ENCODE measurements at regions not wholly inside any gene's neighbourhood (a gene's known extent, or its start where the extent isn't known, plus 50 kb on each side); places are given as distances from the start of the nearest gene placed in this dataset.
A peak's percentile ranks its signal among the peaks of the same experiment; 100 is the strongest.

GRCh38 chr12:60271816-60272215 is 676.0 kb downstream of the SLC16A7 start:
- no peak for TF ChIP-seq CTCF (IDR thresholded peaks at IDR 0.05; ENCODE audit: insufficient read depth, low read depth, low read length)
- no peaks in the 10 kb centered on the region for H3K27me3 ChIP-seq (ENCODE audit: control insufficient read depth, insufficient read depth, low read length)
- POLR2A ChIA-PET: interaction anchor here (0.7 kb wide), 1 partner anchor 130 kb away, joined by 6 read pairs; no protein-coding TSS in a partner anchor
- H3K36me3 ChIP-seq (ENCODE audit: control insufficient read depth, insufficient read depth, low read length): no peaks in the 10 kb centered on the region
- no peak for DNase-seq (ENCODE audit: low read depth)
- H3K4me3 ChIP-seq (ENCODE audit: low read depth, low read length): no peak overlapping the region
- CTCF ChIA-PET: interaction anchor here (1.5 kb wide), 1 partner anchor 10 kb away, joined by 5 read pairs; no protein-coding TSS in a partner anchor

- POLR2A ChIA-PET: no interaction called here
- no peaks in the 10 kb centered on the region for H3K36me3 ChIP-seq (ENCODE audit: control insufficient read depth, insufficient read depth, low read length)
- no peak for DNase-seq (ENCODE audit: low read depth)
- no peak for TF ChIP-seq CTCF (IDR thresholded peaks at IDR 0.05; ENCODE audit: insufficient read depth, low read depth, low read length)
- CTCF ChIA-PET: no interaction called here
- H3K4me3 ChIP-seq (ENCODE audit: low read depth, low read length): no peak overlapping the region
- H3K27me3 ChIP-seq (ENCODE audit: control insufficient read depth, insufficient read depth, low read length): no peaks in the 10 kb centered on the region
Measured at GRCh38 chr12:60278209-60278608, 682.4 kb downstream of the SLC16A7 start.

- POLR2A ChIA-PET: no interaction called here
- no peak for TF ChIP-seq CTCF (IDR thresholded peaks at IDR 0.05; ENCODE audit: insufficient read depth, low read depth, low read length)
- CTCF ChIA-PET: interaction anchor here (1.4 kb wide), 1 partner anchor 10 kb away, joined by 5 read pairs; no protein-coding TSS in a partner anchor
- DNase-seq (ENCODE audit: low read depth): peak; percentile 15
- Histone ChIP-seq H3K27me3 (ENCODE audit: control insufficient read depth, insufficient read depth, low read length) (no peaks in the 10 kb centered on the region), H3K4me3 (ENCODE audit: low read depth, low read length) (no peak overlapping the region), H3K36me3 (ENCODE audit: control insufficient read depth, insufficient read depth, low read length) (no peaks in the 10 kb centered on the region)
Measured at GRCh38 chr12:60279221-60279620, 683.4 kb downstream of the SLC16A7 start.

- POLR2A ChIA-PET: no interaction called here
- no peak for DNase-seq (ENCODE audit: low read depth)
- Histone ChIP-seq H3K4me3 (ENCODE audit: low read depth, low read length) (no peak overlapping the region), H3K36me3 (ENCODE audit: control insufficient read depth, insufficient read depth, low read length) (no peaks in the 10 kb centered on the region), H3K27me3 (ENCODE audit: control insufficient read depth, insufficient read depth, low read length) (no peaks in the 10 kb centered on the region)
- no peak for TF ChIP-seq CTCF (IDR thresholded peaks at IDR 0.05; ENCODE audit: insufficient read depth, low read depth, low read length)
- CTCF ChIA-PET: interaction anchor here (1.6 kb wide), 1 partner anchor 10 kb away, joined by 5 read pairs; no protein-coding TSS in a partner anchor
Measured at GRCh38 chr12:60281522-60281921, 685.7 kb downstream of the SLC16A7 start.

- H3K36me3 ChIP-seq (ENCODE audit: control insufficient read depth, insufficient read depth, low read length): no peaks in the 10 kb centered on the region
- H3K27me3 ChIP-seq (ENCODE audit: control insufficient read depth, insufficient read depth, low read length): no peaks in the 10 kb centered on the region
- no peak for DNase-seq (ENCODE audit: low read depth)
- POLR2A ChIA-PET: no interaction called here
- no peak for TF ChIP-seq CTCF (IDR thresholded peaks at IDR 0.05; ENCODE audit: insufficient read depth, low read depth, low read length)
- CTCF ChIA-PET: interaction anchor here (0.6 to 0.9 kb wide), 2 partner anchors 20 to 569 kb away, joined by 3 to 4 read pairs; no protein-coding TSS in a partner anchor
- H3K4me3 ChIP-seq (ENCODE audit: low read depth, low read length): no peak overlapping the region
Measured at GRCh38 chr12:60290532-60290931, 694.7 kb downstream of the SLC16A7 start.

Data from BJ (cell line).